Lower leg skin (tissue), 4 donors: ENCODE measurements at regions not wholly inside any gene's neighbourhood (a gene's known extent, or its start where the extent isn't known, plus 50 kb on each side); places are given as distances from the start of the nearest gene placed in this dataset.

Experiments used
- DNase-seq, 2 donors: peaks; one replicate each; pipeline ENCODE4 v3.0.0-alpha.2; 2019; ENCODE audit warnings: low spot score in 2 of 2
- H3K4me3 ChIP-seq: fragments of 200-600 bp; sonication (generic); 2 replicates; pipeline ENCODE4 v1.5.1; 2017; ENCODE audit warnings: mild to moderate bottlenecking, low read depth; ENCODE audit not compliant: poor library complexity, severe bottlenecking
- CTCF ChIP-seq, 3 donors: fragments of 450-650 bp; IDR thresholded peaks; one replicate each; pipeline ENCODE4 v1.5.1; 2016; ENCODE audit warnings: antibody characterized with exemption in 3 of 3, mild to moderate bottlenecking in 3 of 3, moderate library complexity in 2 of 3
- POLR2A ChIP-seq, 2 donors: fragments of 450-650 bp; IDR thresholded peaks; one replicate each; pipeline ENCODE4 v1.6.1; 2016 to 2017; ENCODE audit warnings: antibody characterized with exemption in 2 of 2, mild to moderate bottlenecking in 1 of 2, moderate library complexity in 1 of 2
- WGBS, 2 donors: methylation state at CpG; one replicate each; pipeline ENCODE4 v1.1.5; 2018; 5-methylcytosine and 5-hydroxymethylcytosine counted together
- intact Hi-C: fragments of 100-400 bp; cut with DNase I; formaldehyde crosslinking; loops from one replicate; pipeline ENCODE4 v1.15.0; 2023; ENCODE audit warnings: low total_unique reads

GRCh38 chr1:191595170-191595569 lies 563.1 kb upstream of the RGS18 start:
- intact Hi-C loops: no loop called here
- no peak overlapping the region for H3K4me3 ChIP-seq
- DNase-seq: no peak
- TF ChIP-seq POLR2A (IDR thresholded peaks at IDR 0.05) (no peak), CTCF (IDR thresholded peaks at IDR 0.05) (no peak)
- WGBS, 2 donors: 86 to 93% methylated on average over 3 of the region's 3 CpGs

- DNase-seq: peak; percentile 49 to 77
- TF ChIP-seq CTCF (IDR thresholded peaks at IDR 0.05) (no peak), POLR2A (IDR thresholded peaks at IDR 0.05) (no peak)
- no peak overlapping the region for H3K4me3 ChIP-seq
- intact Hi-C loops: no loop called here
- 40 to 57% methylated on average over 4 of the region's 4 CpGs for WGBS, 2 donors
These were observed 549.9 kb upstream of the RGS18 start for GRCh38 chr1:191608367-191608766.

- TF ChIP-seq POLR2A (IDR thresholded peaks at IDR 0.05) (no peak), CTCF (IDR thresholded peaks at IDR 0.05) (no peak)
- no peak overlapping the region for H3K4me3 ChIP-seq
- DNase-seq: no peak
- intact Hi-C loops: no loop called here
These were observed 549.0 kb upstream of the RGS18 start for GRCh38 chr1:191609305-191609704.

GRCh38 chr1:191615101-191615821 lies 543.0 kb upstream of the RGS18 start:
- no peak overlapping the region for H3K4me3 ChIP-seq
- WGBS, 2 donors: 52 to 53% methylated on average over 4 of the region's 4 CpGs
- DNase-seq: no peak
- TF ChIP-seq POLR2A (IDR thresholded peaks at IDR 0.05): no peak
- TF ChIP-seq CTCF (IDR thresholded peaks at IDR 0.05): no peak
- intact Hi-C loops: no loop called here

GRCh38 chr1:191618181-191618580 lies 540.1 kb upstream of the RGS18 start:
- intact Hi-C loops: no loop called here
- 54 to 64% methylated on average over 2 of the region's 2 CpGs for WGBS, 2 donors
- no peak for DNase-seq
- no peak overlapping the region for H3K4me3 ChIP-seq
- TF ChIP-seq POLR2A (IDR thresholded peaks at IDR 0.05) (no peak), CTCF (IDR thresholded peaks at IDR 0.05) (no peak)

- no peak for DNase-seq
- H3K4me3 ChIP-seq: no peak overlapping the region
- intact Hi-C loops: no loop called here
- TF ChIP-seq CTCF (IDR thresholded peaks at IDR 0.05) (no peak), POLR2A (IDR thresholded peaks at IDR 0.05) (no peak)
These were observed 537.4 kb upstream of the RGS18 start for GRCh38 chr1:191620883-191621282.
